GM10248 (cell line): ENCODE measurements at regions not wholly inside any gene's neighbourhood (a gene's known extent, or its start where the extent isn't known, plus 50 kb on each side); places are given as distances from the start of the nearest gene placed in this dataset.

Experiments
- CTCF ChIA-PET: fragments of 300-600 bp; sonication (Branson Sonifier 250); formaldehyde crosslinking; extraction: SDS; loops from one replicate; lab custom pipeline; 2021; ENCODE audit warnings: antibody characterized with exemption; lab: Yijun Ruan, JAX
- POLR2A ChIA-PET: fragments of 350-650 bp; sonication (Branson Sonifier 250); formaldehyde crosslinking; extraction: SDS; loops from one replicate; lab custom pipeline; 2020; ENCODE audit warnings: antibody characterized with exemption; lab: Yijun Ruan, JAX
- DNase-seq: peaks from one replicate; pipeline ENCODE4 v3.0.0; 2012; ENCODE audit errors: extremely low spot score
- TF ChIP-seq, protein P1 (sequence below): IDR thresholded peaks from 2 replicates; pipeline ENCODE4 v1.5.1; 2012; ENCODE audit warnings: mild to moderate bottlenecking, low read depth; ENCODE audit errors: extremely low read depth, missing control alignments, control extremely low read depth

DNA sequence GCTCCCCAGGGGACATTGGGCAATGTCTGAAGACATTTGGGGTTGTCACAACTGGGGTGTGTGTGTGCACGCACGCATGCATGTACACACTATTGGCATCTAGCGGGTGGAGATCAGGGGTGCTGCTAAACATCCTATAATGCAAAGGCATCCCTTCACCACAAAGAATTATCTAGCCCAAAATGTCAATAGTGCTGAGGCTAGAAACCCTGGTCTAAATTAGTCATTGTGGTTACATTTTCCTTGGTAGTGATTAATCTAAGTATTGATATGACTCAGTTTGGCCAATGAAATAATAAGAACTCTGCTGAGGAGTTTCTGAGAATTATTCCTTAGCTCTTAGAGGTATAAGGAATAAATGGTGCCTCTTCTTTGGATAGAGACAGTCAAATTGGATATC is 200.2 kb downstream of the CLCN4 start:
- ChIA-PET CTCF (no interaction called here), POLR2A (no interaction called here)
- TF ChIP-seq, protein P1, sequence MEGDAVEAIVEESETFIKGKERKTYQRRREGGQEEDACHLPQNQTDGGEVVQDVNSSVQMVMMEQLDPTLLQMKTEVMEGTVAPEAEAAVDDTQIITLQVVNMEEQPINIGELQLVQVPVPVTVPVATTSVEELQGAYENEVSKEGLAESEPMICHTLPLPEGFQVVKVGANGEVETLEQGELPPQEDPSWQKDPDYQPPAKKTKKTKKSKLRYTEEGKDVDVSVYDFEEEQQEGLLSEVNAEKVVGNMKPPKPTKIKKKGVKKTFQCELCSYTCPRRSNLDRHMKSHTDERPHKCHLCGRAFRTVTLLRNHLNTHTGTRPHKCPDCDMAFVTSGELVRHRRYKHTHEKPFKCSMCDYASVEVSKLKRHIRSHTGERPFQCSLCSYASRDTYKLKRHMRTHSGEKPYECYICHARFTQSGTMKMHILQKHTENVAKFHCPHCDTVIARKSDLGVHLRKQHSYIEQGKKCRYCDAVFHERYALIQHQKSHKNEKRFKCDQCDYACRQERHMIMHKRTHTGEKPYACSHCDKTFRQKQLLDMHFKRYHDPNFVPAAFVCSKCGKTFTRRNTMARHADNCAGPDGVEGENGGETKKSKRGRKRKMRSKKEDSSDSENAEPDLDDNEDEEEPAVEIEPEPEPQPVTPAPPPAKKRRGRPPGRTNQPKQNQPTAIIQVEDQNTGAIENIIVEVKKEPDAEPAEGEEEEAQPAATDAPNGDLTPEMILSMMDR, result no peak
- no peak for DNase-seq

DNA sequence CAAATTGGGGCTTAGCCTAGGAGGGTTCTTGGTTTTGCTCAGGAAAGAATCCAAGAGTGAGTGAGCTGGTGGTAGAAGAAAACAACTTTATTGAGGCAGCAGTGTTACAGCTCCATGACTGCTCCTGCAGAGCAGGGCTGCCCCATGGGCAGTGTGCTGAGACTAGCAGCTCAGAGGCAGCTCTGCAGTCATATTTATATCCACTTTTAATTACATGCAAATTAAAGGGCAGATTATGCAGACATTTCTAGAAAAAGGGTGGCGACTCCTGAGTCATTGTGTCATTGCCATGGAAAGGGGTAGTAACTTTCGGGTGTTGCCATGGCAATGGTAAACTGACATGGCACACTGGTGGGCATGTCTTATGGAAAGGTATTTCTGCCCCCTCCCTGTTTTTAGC is 202.2 kb downstream of the CLCN4 start:
- TF ChIP-seq, protein P1, result no peak
- CTCF ChIA-PET, result interaction anchor here (2.2 kb wide), 1 partner anchor 29 kb away, joined by 5 read pairs; no protein-coding TSS in a partner anchor
- POLR2A ChIA-PET, result no interaction called here
- no peak for DNase-seq

DNA sequence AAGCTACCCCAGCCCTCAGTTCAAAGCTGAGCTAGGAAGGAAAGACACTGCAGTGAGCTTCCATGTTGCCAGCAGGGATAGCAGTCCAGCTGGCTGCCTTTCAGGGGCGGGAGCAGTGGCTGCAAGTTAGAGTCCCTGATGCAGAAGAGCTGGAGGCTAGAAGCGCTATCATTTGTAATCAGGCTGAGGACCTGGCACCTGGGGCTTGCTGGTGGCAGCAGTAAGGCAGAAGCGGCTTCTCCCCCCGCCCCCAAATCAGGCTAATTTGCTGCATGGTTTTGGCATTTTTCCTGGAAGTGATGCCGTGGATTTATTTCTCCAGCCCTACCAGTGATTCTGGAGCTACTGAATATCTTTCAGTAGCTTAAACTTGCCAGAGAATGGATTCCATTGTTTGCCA is 203.3 kb downstream of the CLCN4 start:
- no peak for DNase-seq
- CTCF ChIA-PET, result no interaction called here
- TF ChIP-seq, protein P1, result no peak
- POLR2A ChIA-PET, result no interaction called here

DNA sequence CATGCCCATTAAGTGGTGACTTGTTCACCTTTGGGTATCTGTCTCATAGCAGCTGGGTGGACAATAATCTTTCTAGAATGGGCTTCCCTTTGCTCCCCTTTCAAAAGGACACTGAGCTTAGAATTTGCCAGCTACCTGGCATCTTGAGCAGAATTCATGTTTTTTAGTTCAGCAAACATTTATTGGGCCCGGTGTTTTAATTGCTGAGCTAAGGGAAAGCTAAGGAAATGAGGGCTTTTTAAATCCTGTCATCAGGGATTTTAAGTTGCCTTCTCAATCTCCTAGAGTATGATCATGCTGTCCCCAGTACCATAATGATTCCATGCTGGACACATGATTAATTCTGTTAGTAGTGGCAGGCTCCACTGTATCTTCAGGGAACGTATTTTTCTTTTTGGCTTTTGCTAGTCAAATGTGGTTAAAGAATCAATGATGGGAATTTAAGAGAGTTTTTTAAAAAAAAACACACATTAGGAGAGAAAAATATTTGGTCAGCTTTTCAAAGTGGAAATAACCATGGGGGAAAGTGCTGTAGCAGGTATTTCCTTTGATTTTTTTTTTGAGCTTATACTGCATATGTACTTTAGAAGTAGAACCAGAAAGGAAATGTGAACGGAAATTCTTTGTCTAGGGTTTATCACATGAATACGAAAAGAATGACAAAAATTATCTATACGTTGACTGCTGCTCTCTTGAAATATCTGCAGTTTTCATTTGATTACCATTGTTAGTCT is 208.9 kb downstream of the CLCN4 start:
- no peak for DNase-seq
- POLR2A ChIA-PET, result no interaction called here
- TF ChIP-seq, protein P1, result no peak
- CTCF ChIA-PET, result no interaction called here

DNA sequence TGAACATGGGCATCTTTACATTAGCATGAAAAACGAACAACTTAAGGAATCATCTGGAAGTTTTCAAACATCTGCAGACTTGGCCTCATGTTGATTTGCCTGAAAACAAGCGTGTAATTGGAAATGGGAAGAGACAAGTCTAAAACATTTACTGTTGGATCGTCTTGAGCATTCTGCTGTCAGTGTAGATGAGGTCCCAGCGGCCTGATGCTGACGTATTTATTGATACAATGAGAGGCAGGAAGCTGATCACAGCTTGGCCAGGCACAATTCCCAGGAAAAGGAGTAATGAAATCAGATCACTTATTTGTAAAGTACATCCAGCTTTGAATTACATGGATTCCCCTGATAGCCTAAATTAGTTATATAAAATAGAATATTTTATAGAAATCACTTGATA is 210.6 kb downstream of the CLCN4 start:
- CTCF ChIA-PET, result no interaction called here
- no peak for DNase-seq
- TF ChIP-seq, protein P1, result no peak
- POLR2A ChIA-PET, result no interaction called here

DNA sequence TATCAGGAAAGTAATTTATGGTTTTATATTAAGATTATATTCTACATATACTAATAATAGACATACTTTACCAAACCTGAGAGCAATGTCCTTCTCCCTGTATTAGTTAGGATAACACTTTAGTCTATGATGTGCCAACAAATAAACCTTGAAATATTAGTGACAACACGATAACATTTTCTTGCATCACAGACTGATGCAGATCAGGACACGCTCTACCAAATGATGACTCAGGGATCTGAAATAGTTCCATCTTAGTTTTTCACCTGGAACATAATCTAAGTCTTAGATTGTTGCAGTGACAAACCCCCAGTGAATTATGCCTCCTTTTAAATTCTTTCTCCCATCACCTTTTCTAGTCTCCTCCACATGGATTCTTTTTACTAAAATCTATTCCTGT is 214.2 kb downstream of the CLCN4 start:
- CTCF ChIA-PET, result no interaction called here
- DNase-seq, result no peak
- TF ChIP-seq, protein P1, result no peak

DNA sequence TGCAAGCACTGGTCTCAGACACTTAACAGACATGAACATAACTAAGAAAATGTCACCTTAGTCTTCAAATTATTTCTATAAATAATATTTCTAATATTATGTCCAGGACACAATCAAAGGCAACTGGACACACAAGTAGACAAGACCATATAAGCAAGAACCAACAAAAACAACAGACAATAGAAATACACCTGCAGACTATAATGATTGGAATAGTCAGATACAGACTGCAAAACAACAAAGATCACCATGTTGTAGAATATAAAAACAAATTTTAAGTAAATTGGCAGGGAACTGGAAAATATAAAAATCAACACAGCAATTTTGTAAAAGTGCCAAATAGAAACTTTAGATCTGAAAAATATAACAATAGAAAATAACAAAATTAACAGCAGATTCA is 220.7 kb downstream of the CLCN4 start:
- CTCF ChIA-PET, result no interaction called here
- TF ChIP-seq, protein P1, result no peak
- POLR2A ChIA-PET, result no interaction called here
- DNase-seq, result no peak

More for the DNA sequence above, 214.2 kb downstream of the CLCN4 start:
- POLR2A ChIA-PET, result no interaction called here
